GM23338 (cell line): ENCODE measurements at regions not wholly inside any gene's neighbourhood (a gene's known extent, or its start where the extent isn't known, plus 50 kb on each side); places are given as distances from the start of the nearest gene placed in this dataset.
A peak's percentile ranks its signal among the peaks of the same experiment; 100 is the strongest.

Experiments used
- ATAC-seq: fragments of 200-7000 bp; cut with Tn5 transposase; 3 replicates; pipeline ENCODE4 v1.9.1; 2020
- DNase-seq: peaks from one replicate; pipeline ENCODE4 v3.0.0-alpha.2; 2015; ENCODE audit warnings: low spot score
- H2AFZ ChIP-seq: fragments of 200-600 bp; sonication (generic); 2 replicates; pipeline ENCODE4 v1.8.0; 2016; ENCODE audit warnings: antibody characterized with exemption, mild to moderate bottlenecking, moderate library complexity
- H3F3A ChIP-seq: fragments of 200-600 bp; sonication (generic); replicated peaks from 2 replicates; pipeline ENCODE4 v1.8.0; 2017; ENCODE audit warnings: antibody characterized with exemption, mixed run types, low read depth
- H3K27ac ChIP-seq: fragments of 200-600 bp; sonication (generic); 2 replicates; pipeline ENCODE4 v1.6.1; 2016; ENCODE audit warnings: low read depth
- H3K27me3 ChIP-seq: fragments of 200-600 bp; sonication (generic); 2 replicates; pipeline ENCODE4 v1.8.0; 2016; ENCODE audit warnings: mild to moderate bottlenecking, mixed run types, moderate library complexity; ENCODE audit not compliant: insufficient read depth
- H3K36me3 ChIP-seq: fragments of 200-600 bp; sonication (generic); 2 replicates; pipeline ENCODE4 v1.8.0; 2016; ENCODE audit warnings: mild to moderate bottlenecking; ENCODE audit not compliant: insufficient read depth
- H3K4me1 ChIP-seq: fragments of 200-600 bp; sonication (generic); 2 replicates; pipeline ENCODE4 v1.8.0; 2016; ENCODE audit warnings: mild to moderate bottlenecking, moderate library complexity; ENCODE audit not compliant: insufficient read depth
- H3K4me2 ChIP-seq: fragments of 200-600 bp; sonication (generic); 2 replicates; pipeline ENCODE4 v1.7.1; 2017; ENCODE audit warnings: mixed run types
- H3K4me3 ChIP-seq: fragments of 200-600 bp; sonication (generic); 2 replicates; pipeline ENCODE4 v1.6.1; 2016; ENCODE audit warnings: mixed run types
- H3K79me2 ChIP-seq: fragments of 200-600 bp; sonication (generic); replicated peaks from 2 replicates; pipeline ENCODE4 v1.8.0; 2017; ENCODE audit warnings: mild to moderate bottlenecking; ENCODE audit not compliant: insufficient read depth
- H3K9me2 ChIP-seq: fragments of 200-600 bp; sonication (generic); 2 replicates; pipeline ENCODE4 v1.8.0; 2017; ENCODE audit not compliant: insufficient read depth
- H4K20me1 ChIP-seq: fragments of 200-600 bp; sonication (generic); replicated peaks from 2 replicates; pipeline ENCODE4 v1.8.0; 2017; ENCODE audit warnings: mild to moderate bottlenecking; ENCODE audit not compliant: insufficient read depth
- H3K27ac Mint-ChIP-seq: 2 replicates; pipeline ENCODE4 v1.8.0; 2020; ENCODE audit warnings: inconsistent platforms, mild to moderate bottlenecking, moderate library complexity, mixed read lengths
- H3K27me3 Mint-ChIP-seq: 3 replicates; pipeline ENCODE4 v1.8.0; 2022; ENCODE audit warnings: low read depth, mild to moderate bottlenecking, moderate library complexity, mixed read lengths, inconsistent platforms; ENCODE audit not compliant: insufficient read depth, poor library complexity
- H3K36me3 Mint-ChIP-seq: 3 replicates; pipeline ENCODE4 v1.8.0; 2021; ENCODE audit warnings: low read depth, mild to moderate bottlenecking, inconsistent platforms, moderate library complexity, mixed read lengths
- H3K4me1 Mint-ChIP-seq: 3 replicates; pipeline ENCODE4 v1.8.0; 2020; ENCODE audit warnings: mild to moderate bottlenecking, inconsistent platforms, mixed read lengths
- H3K4me3 Mint-ChIP-seq: 3 replicates; pipeline ENCODE4 v1.8.0; 2021; ENCODE audit warnings: moderate library complexity, mild to moderate bottlenecking, inconsistent platforms, mixed read lengths
- H3K9me3 Mint-ChIP-seq: 3 replicates; pipeline ENCODE4 v1.8.0; 2020; ENCODE audit warnings: moderate library complexity, mild to moderate bottlenecking, inconsistent platforms, mixed read lengths
- CREB1 ChIP-seq: fragments of 250-450 bp; sonication (Bioruptor Pico); IDR thresholded peaks from 2 replicates; pipeline ENCODE4 v1.5.0; 2020; ENCODE audit warnings: low read depth, mild to moderate bottlenecking, moderate library complexity
- EZH2 ChIP-seq: fragments of 200-600 bp; sonication (generic); IDR thresholded peaks from one replicate; pipeline ENCODE4 v1.8.0; 2017; ENCODE audit warnings: antibody characterized with exemption, mild to moderate bottlenecking, low read depth; ENCODE audit not compliant: unreplicated experiment
- JUNB ChIP-seq: IDR thresholded peaks from one replicate; pipeline ENCODE4 v1.6.1; 2016; ENCODE audit warnings: antibody characterized with exemption; ENCODE audit not compliant: unreplicated experiment
- NANOG ChIP-seq: IDR thresholded peaks from 2 replicates; pipeline ENCODE4 v1.6.1; 2016; ENCODE audit warnings: antibody characterized with exemption, borderline replicate concordance
- POLR2AphosphoS5 ChIP-seq: IDR thresholded peaks from 2 replicates; pipeline ENCODE4 v1.6.1; 2016; ENCODE audit warnings: antibody characterized with exemption, low read depth
- REST ChIP-seq: IDR thresholded peaks from one replicate; pipeline ENCODE4 v1.6.1; 2018; ENCODE audit warnings: antibody characterized with exemption; ENCODE audit not compliant: unreplicated experiment
- STAT1 ChIP-seq: IDR thresholded peaks from one replicate; pipeline ENCODE4 v1.6.1; 2016; ENCODE audit warnings: antibody characterized with exemption; ENCODE audit not compliant: unreplicated experiment
- ZNF114 ChIP-seq: fragments of 250-450 bp; sonication (Bioruptor Pico); IDR thresholded peaks from 2 replicates; pipeline ENCODE4 v1.5.0; 2020; ENCODE audit warnings: mild to moderate bottlenecking, moderate library complexity
- ZNF331 ChIP-seq: fragments of 250-450 bp; sonication (Bioruptor Pico); IDR thresholded peaks from 2 replicates; pipeline ENCODE4 v1.5.0; 2020; ENCODE audit warnings: low read depth, mild to moderate bottlenecking, moderate library complexity
- ZNF462 ChIP-seq: fragments of 250-450 bp; sonication (Bioruptor Pico); IDR thresholded peaks from 2 replicates; pipeline ENCODE4 v1.5.0; 2020; ENCODE audit warnings: mild to moderate bottlenecking, moderate library complexity

- Histone ChIP-seq H3K27ac (no peak overlapping the region), H4K20me1 (no peaks in the 10 kb centered on the region), H3K4me2 (no peak overlapping the region), H3F3A (no peaks in the 10 kb centered on the region), H3K4me3 (no peak overlapping the region), H3K36me3 (no peaks in the 10 kb centered on the region), H2AFZ (no peak overlapping the region), H3K4me1 (peaks cover 27% of the 10 kb centered on the region), H3K9me2 (no peaks in the 10 kb centered on the region), H3K27me3 (no peaks in the 10 kb centered on the region), H3K79me2 (no peaks in the 10 kb centered on the region)
- TF ChIP-seq ZNF331 (CRISPR knock-in tag), result no peak
- TF ChIP-seq REST, result no peak
- Mint-ChIP-seq H3K4me1 (peaks cover 21% of the 10 kb centered on the region), H3K27ac (no peak overlapping the region), H3K9me3 (no peaks in the 10 kb centered on the region), H3K36me3 (no peaks in the 10 kb centered on the region), H3K27me3 (no peaks in the 10 kb centered on the region), H3K4me3 (no peak overlapping the region)
- ATAC-seq (no peak), DNase-seq (no peak)
Measured at GRCh38 chr4:126440297-126440696, 1125.5 kb downstream of the FAT4 start.

GRCh38 chr4:126441173-126442035, 1126.6 kb downstream of the FAT4 start:
- Histone ChIP-seq H3K4me1 (peaks cover 37% of the 10 kb centered on the region), H3K79me2 (no peaks in the 10 kb centered on the region), H4K20me1 (no peaks in the 10 kb centered on the region), H3K9me2 (peaks cover 6% of the 10 kb centered on the region; the same call in 1 of the 2 replicates), H3F3A (no peaks in the 10 kb centered on the region), H3K27ac (no peak overlapping the region), H3K4me3 (no peak overlapping the region), H3K27me3 (no peaks in the 10 kb centered on the region), H2AFZ (peak overlapping the region; percentile 52; the same call in 1 of the 2 replicates), H3K36me3 (no peaks in the 10 kb centered on the region), H3K4me2 (no peak overlapping the region)
- H3K27ac Mint-ChIP-seq, result no peak overlapping the region
- DNase-seq, result peak; percentile 6
- H3K9me3 Mint-ChIP-seq, result no peaks in the 10 kb centered on the region
- no peak for ATAC-seq
- no peaks in the 10 kb centered on the region for H3K27me3 Mint-ChIP-seq
- H3K4me3 Mint-ChIP-seq, result no peak overlapping the region
- H3K36me3 Mint-ChIP-seq, result no peaks in the 10 kb centered on the region
- H3K4me1 Mint-ChIP-seq, result peaks cover 28% of the 10 kb centered on the region
- no peak for TF ChIP-seq CREB1 (CRISPR knock-in tag)
- no peak for TF ChIP-seq STAT1
- TF ChIP-seq ZNF462 (CRISPR knock-in tag), result no peak
- TF ChIP-seq EZH2, result no peak
- TF ChIP-seq ZNF331 (CRISPR knock-in tag), result no peak
- no peak for TF ChIP-seq POLR2AphosphoS5
- TF ChIP-seq ZNF114 (CRISPR knock-in tag), result no peak
- TF ChIP-seq JUNB, result no peak
- no peak for TF ChIP-seq NANOG
